AG04450 (cell line): ENCODE measurements at regions not wholly inside any gene's neighbourhood (a gene's known extent, or its start where the extent isn't known, plus 50 kb on each side); places are given as distances from the start of the nearest gene placed in this dataset.

ENCODE experiments used
- CTCF ChIA-PET: fragments of 300-600, 350-600 bp; formaldehyde crosslinking; extraction: SDS; loops from one replicate; lab custom pipeline; 2022; ENCODE audit warnings: antibody characterized with exemption, inconsistent platforms; lab: Charles Lee
- POLR2A ChIA-PET: fragments of 350-600 bp; formaldehyde crosslinking; extraction: SDS; loops from one replicate; lab custom pipeline; 2021; ENCODE audit warnings: antibody characterized with exemption, inconsistent platforms; lab: Yijun Ruan, JAX
- DNase-seq: peaks from one replicate; pipeline ENCODE4 v3.0.0-alpha.2; 2011; ENCODE audit warnings: low read depth, low spot score
- H3K27ac ChIP-seq: one replicate; pipeline ENCODE4 v1.5.1; 2012; ENCODE audit warnings: low read depth, low read length, control low read depth
- H3K27me3 ChIP-seq: one replicate; pipeline ENCODE4 v1.6.0; 2012; ENCODE audit warnings: low read length; ENCODE audit not compliant: control insufficient read depth, insufficient read depth
- H3K4me3 ChIP-seq: 2 replicates; pipeline ENCODE4 v1.5.1; 2011; ENCODE audit warnings: mild to moderate bottlenecking, low read depth, low read length, control low read depth
- H3K9me3 ChIP-seq: 2 replicates; pipeline ENCODE4 v1.5.1; 2012; ENCODE audit warnings: low read length; ENCODE audit not compliant: control insufficient read depth, insufficient read depth
- TF ChIP-seq, protein P1 (sequence below): IDR thresholded peaks from 2 replicates; pipeline ENCODE4 v1.5.1; 2011; ENCODE audit warnings: low read depth, low read length, control low read depth, inconsistent platforms

DNA sequence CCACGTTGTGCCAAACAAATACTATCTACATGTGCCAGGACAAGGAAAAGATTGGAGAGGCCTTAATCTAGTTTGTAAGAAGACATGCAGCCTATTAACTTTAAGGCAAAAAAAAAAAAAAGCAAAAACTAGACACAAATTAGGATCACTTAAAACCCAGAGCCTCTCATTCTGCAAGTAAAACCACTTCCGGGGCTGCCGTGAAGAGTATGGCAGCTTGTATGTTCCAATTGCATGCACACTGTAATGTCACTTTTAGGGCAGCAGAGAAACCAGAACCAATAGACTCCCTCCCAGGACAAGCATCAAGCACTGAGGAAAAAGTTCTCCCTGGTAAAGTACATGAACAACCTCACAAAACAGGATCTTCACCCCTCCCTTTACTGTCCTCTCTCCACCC, 70.6 kb downstream of the RSL24D1 start:
- H3K9me3 ChIP-seq, result no peaks in the 10 kb centered on the region
- TF ChIP-seq, protein P1, sequence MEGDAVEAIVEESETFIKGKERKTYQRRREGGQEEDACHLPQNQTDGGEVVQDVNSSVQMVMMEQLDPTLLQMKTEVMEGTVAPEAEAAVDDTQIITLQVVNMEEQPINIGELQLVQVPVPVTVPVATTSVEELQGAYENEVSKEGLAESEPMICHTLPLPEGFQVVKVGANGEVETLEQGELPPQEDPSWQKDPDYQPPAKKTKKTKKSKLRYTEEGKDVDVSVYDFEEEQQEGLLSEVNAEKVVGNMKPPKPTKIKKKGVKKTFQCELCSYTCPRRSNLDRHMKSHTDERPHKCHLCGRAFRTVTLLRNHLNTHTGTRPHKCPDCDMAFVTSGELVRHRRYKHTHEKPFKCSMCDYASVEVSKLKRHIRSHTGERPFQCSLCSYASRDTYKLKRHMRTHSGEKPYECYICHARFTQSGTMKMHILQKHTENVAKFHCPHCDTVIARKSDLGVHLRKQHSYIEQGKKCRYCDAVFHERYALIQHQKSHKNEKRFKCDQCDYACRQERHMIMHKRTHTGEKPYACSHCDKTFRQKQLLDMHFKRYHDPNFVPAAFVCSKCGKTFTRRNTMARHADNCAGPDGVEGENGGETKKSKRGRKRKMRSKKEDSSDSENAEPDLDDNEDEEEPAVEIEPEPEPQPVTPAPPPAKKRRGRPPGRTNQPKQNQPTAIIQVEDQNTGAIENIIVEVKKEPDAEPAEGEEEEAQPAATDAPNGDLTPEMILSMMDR, result no peak
- no peak for DNase-seq
- H3K4me3 ChIP-seq, result no peak overlapping the region
- no peak overlapping the region for H3K27ac ChIP-seq
- CTCF ChIA-PET, result interaction anchor here (0.9 kb wide), 1 partner anchor 17 kb away, joined by 3 read pairs; no protein-coding TSS in a partner anchor
- POLR2A ChIA-PET, result no interaction called here
- H3K27me3 ChIP-seq, result no peaks in the 10 kb centered on the region

DNA sequence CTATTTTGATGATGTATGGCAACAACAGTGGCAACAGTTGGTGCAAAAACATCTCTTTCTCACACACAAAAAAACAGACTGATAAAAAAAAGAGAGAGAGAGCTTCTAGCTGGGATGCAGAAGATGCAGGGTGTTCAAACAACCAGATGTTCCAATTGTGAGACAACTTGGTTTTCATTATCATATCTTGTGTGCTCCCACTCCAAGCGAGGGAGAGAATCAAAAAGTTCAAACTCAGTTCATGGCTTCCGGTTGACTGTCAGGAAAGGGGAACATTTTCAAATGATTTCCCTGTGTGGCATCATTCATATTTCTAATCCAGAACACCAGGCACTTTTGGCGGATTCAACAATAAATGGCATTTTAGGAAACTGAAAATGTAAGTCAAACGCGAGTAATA, 72.1 kb downstream of the RSL24D1 start:
- POLR2A ChIA-PET, result no interaction called here
- Histone ChIP-seq H3K4me3 (no peak overlapping the region), H3K27ac (no peak overlapping the region), H3K9me3 (no peaks in the 10 kb centered on the region), H3K27me3 (no peaks in the 10 kb centered on the region)
- CTCF ChIA-PET, result interaction anchor here (1.3 kb wide), 1 partner anchor 16 kb away, joined by 4 read pairs; no protein-coding TSS in a partner anchor
- no peak for DNase-seq
- TF ChIP-seq, protein P1, result no peak

DNA sequence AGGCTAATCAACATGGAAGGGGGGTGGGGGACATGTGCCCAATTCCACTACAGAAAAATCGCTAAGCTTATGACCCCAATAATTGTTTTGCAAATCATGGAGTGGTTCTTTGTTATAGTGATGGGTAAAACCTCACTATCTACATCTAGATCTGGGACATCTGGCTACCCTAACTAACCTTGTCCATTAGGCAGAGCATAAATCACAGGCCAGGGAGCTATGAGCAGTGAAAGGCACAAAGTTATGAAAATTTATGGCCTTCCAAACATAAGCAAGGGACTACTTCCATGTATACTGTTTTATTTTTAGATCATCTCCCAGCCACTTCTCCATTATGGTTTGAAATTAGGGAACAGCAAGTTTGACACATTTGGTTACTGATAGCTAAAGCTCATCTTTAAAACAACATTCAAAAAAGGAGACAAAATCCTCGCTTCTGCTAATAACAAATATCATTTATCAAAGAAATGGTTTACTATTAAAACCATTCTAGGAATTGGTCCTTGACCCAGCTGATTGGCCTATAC, 78.3 kb downstream of the RSL24D1 start:
- TF ChIP-seq, protein P1, result no peak
- Histone ChIP-seq H3K27ac (no peak overlapping the region), H3K9me3 (no peaks in the 10 kb centered on the region), H3K4me3 (no peak overlapping the region), H3K27me3 (no peaks in the 10 kb centered on the region)
- POLR2A ChIA-PET, result no interaction called here
- no peak for DNase-seq
- CTCF ChIA-PET, result interaction anchor here (2.6 kb wide), 1 partner anchor 10 kb away, joined by 17 read pairs; no protein-coding TSS in a partner anchor

- no peak for DNase-seq
- Histone ChIP-seq H3K4me3 (no peak overlapping the region), H3K27ac (no peak overlapping the region), H3K9me3 (no peaks in the 10 kb centered on the region), H3K27me3 (no peaks in the 10 kb centered on the region)
- TF ChIP-seq, protein P1, result no peak
- POLR2A ChIA-PET, result no interaction called here
- CTCF ChIA-PET, result no interaction called here
Observed at GRCh38 chr15:55116636-55117035, 80.1 kb downstream of the RSL24D1 start.

GRCh38 chr15:55113736-55114135, 83.0 kb downstream of the RSL24D1 start:
- CTCF ChIA-PET, result no interaction called here

More at GRCh38 chr15:55113736-55114135, 83.0 kb downstream of the RSL24D1 start:
- no peak overlapping the region for H3K27ac ChIP-seq
- H3K9me3 ChIP-seq, result no peaks in the 10 kb centered on the region
- TF ChIP-seq, protein P1, result no peak
- H3K27me3 ChIP-seq, result no peaks in the 10 kb centered on the region
- H3K4me3 ChIP-seq, result no peak overlapping the region
- POLR2A ChIA-PET, result no interaction called here
- no peak for DNase-seq
